NB4 (cell line): ENCODE measurements at regions not wholly inside any gene's neighbourhood (a gene's known extent, or its start where the extent isn't known, plus 50 kb on each side); places are given as distances from the start of the nearest gene placed in this dataset.

Source experiments
- CTCF ChIP-seq: IDR thresholded peaks from one replicate; pipeline ENCODE4 v1.5.1; 2012; ENCODE audit warnings: low read depth, low read length
- POLR2A ChIP-seq: IDR thresholded peaks from 2 replicates; pipeline ENCODE4 v1.6.1; 2011; ENCODE audit warnings: mild to moderate bottlenecking; ENCODE audit not compliant: insufficient read length; ENCODE audit errors: extremely low read depth

GRCh38 chr3:3448468-3448867 is 269.0 kb upstream of the CRBN start:
- TF ChIP-seq CTCF (no peak), POLR2A (no peak)
